GM23338 (cell line): ENCODE measurements at regions not wholly inside any gene's neighbourhood (a gene's known extent, or its start where the extent isn't known, plus 50 kb on each side); places are given as distances from the start of the nearest gene placed in this dataset.

Experiments used
- ATAC-seq: fragments of 200-7000 bp; cut with Tn5 transposase; 3 replicates; pipeline ENCODE4 v1.9.1; 2020
- DNase-seq: peaks from one replicate; pipeline ENCODE4 v3.0.0-alpha.2; 2015; ENCODE audit warnings: low spot score
- H2AFZ ChIP-seq: fragments of 200-600 bp; sonication (generic); 2 replicates; pipeline ENCODE4 v1.8.0; 2016; ENCODE audit warnings: antibody characterized with exemption, mild to moderate bottlenecking, moderate library complexity
- H3F3A ChIP-seq: fragments of 200-600 bp; sonication (generic); replicated peaks from 2 replicates; pipeline ENCODE4 v1.8.0; 2017; ENCODE audit warnings: antibody characterized with exemption, mixed run types, low read depth
- H3K27ac ChIP-seq: fragments of 200-600 bp; sonication (generic); 2 replicates; pipeline ENCODE4 v1.6.1; 2016; ENCODE audit warnings: low read depth
- H3K27me3 ChIP-seq: fragments of 200-600 bp; sonication (generic); 2 replicates; pipeline ENCODE4 v1.8.0; 2016; ENCODE audit warnings: mild to moderate bottlenecking, mixed run types, moderate library complexity; ENCODE audit not compliant: insufficient read depth
- H3K36me3 ChIP-seq: fragments of 200-600 bp; sonication (generic); 2 replicates; pipeline ENCODE4 v1.8.0; 2016; ENCODE audit warnings: mild to moderate bottlenecking; ENCODE audit not compliant: insufficient read depth
- H3K4me1 ChIP-seq: fragments of 200-600 bp; sonication (generic); 2 replicates; pipeline ENCODE4 v1.8.0; 2016; ENCODE audit warnings: mild to moderate bottlenecking, moderate library complexity; ENCODE audit not compliant: insufficient read depth
- H3K4me2 ChIP-seq: fragments of 200-600 bp; sonication (generic); 2 replicates; pipeline ENCODE4 v1.7.1; 2017; ENCODE audit warnings: mixed run types
- H3K4me3 ChIP-seq: fragments of 200-600 bp; sonication (generic); 2 replicates; pipeline ENCODE4 v1.6.1; 2016; ENCODE audit warnings: mixed run types
- H3K79me2 ChIP-seq: fragments of 200-600 bp; sonication (generic); replicated peaks from 2 replicates; pipeline ENCODE4 v1.8.0; 2017; ENCODE audit warnings: mild to moderate bottlenecking; ENCODE audit not compliant: insufficient read depth
- H3K9me2 ChIP-seq: fragments of 200-600 bp; sonication (generic); 2 replicates; pipeline ENCODE4 v1.8.0; 2017; ENCODE audit not compliant: insufficient read depth
- H4K20me1 ChIP-seq: fragments of 200-600 bp; sonication (generic); replicated peaks from 2 replicates; pipeline ENCODE4 v1.8.0; 2017; ENCODE audit warnings: mild to moderate bottlenecking; ENCODE audit not compliant: insufficient read depth
- H3K27ac Mint-ChIP-seq: 2 replicates; pipeline ENCODE4 v1.8.0; 2020; ENCODE audit warnings: inconsistent platforms, mild to moderate bottlenecking, moderate library complexity, mixed read lengths
- H3K27me3 Mint-ChIP-seq: 3 replicates; pipeline ENCODE4 v1.8.0; 2022; ENCODE audit warnings: low read depth, mild to moderate bottlenecking, moderate library complexity, mixed read lengths, inconsistent platforms; ENCODE audit not compliant: insufficient read depth, poor library complexity
- H3K36me3 Mint-ChIP-seq: 3 replicates; pipeline ENCODE4 v1.8.0; 2021; ENCODE audit warnings: low read depth, mild to moderate bottlenecking, inconsistent platforms, moderate library complexity, mixed read lengths
- H3K4me1 Mint-ChIP-seq: 3 replicates; pipeline ENCODE4 v1.8.0; 2020; ENCODE audit warnings: mild to moderate bottlenecking, inconsistent platforms, mixed read lengths
- H3K4me3 Mint-ChIP-seq: 3 replicates; pipeline ENCODE4 v1.8.0; 2021; ENCODE audit warnings: moderate library complexity, mild to moderate bottlenecking, inconsistent platforms, mixed read lengths
- H3K9me3 Mint-ChIP-seq: 3 replicates; pipeline ENCODE4 v1.8.0; 2020; ENCODE audit warnings: moderate library complexity, mild to moderate bottlenecking, inconsistent platforms, mixed read lengths
- CREB1 ChIP-seq: fragments of 250-450 bp; sonication (Bioruptor Pico); IDR thresholded peaks from 2 replicates; pipeline ENCODE4 v1.5.0; 2020; ENCODE audit warnings: low read depth, mild to moderate bottlenecking, moderate library complexity
- EZH2 ChIP-seq: fragments of 200-600 bp; sonication (generic); IDR thresholded peaks from one replicate; pipeline ENCODE4 v1.8.0; 2017; ENCODE audit warnings: antibody characterized with exemption, mild to moderate bottlenecking, low read depth; ENCODE audit not compliant: unreplicated experiment
- EZH2phosphoT487 ChIP-seq: fragments of 200-600 bp; sonication (generic); IDR thresholded peaks from one replicate; pipeline ENCODE4 v1.8.1; 2018; ENCODE audit warnings: antibody characterized with exemption; ENCODE audit not compliant: unreplicated experiment
- NANOG ChIP-seq: IDR thresholded peaks from 2 replicates; pipeline ENCODE4 v1.6.1; 2016; ENCODE audit warnings: antibody characterized with exemption, borderline replicate concordance
- POLR2AphosphoS5 ChIP-seq: IDR thresholded peaks from 2 replicates; pipeline ENCODE4 v1.6.1; 2016; ENCODE audit warnings: antibody characterized with exemption, low read depth
- STAT1 ChIP-seq: IDR thresholded peaks from one replicate; pipeline ENCODE4 v1.6.1; 2016; ENCODE audit warnings: antibody characterized with exemption; ENCODE audit not compliant: unreplicated experiment
- ZNF114 ChIP-seq: fragments of 250-450 bp; sonication (Bioruptor Pico); IDR thresholded peaks from 2 replicates; pipeline ENCODE4 v1.5.0; 2020; ENCODE audit warnings: mild to moderate bottlenecking, moderate library complexity
- ZNF331 ChIP-seq: fragments of 250-450 bp; sonication (Bioruptor Pico); IDR thresholded peaks from 2 replicates; pipeline ENCODE4 v1.5.0; 2020; ENCODE audit warnings: low read depth, mild to moderate bottlenecking, moderate library complexity
- TF ChIP-seq, protein P1 (sequence below): IDR thresholded peaks from one replicate; pipeline ENCODE4 v1.6.1; 2018; ENCODE audit warnings: antibody characterized with exemption; ENCODE audit not compliant: unreplicated experiment
- TF ChIP-seq, protein P2 (sequence below): IDR thresholded peaks from 2 replicates; pipeline ENCODE4 v1.6.1; 2016; ENCODE audit warnings: antibody characterized with exemption
- TF ChIP-seq, protein P3 (sequence below), 2 experiments: fragments of 200-600 bp in 1 of 2; sonication (generic) in 1 of 2; conservative IDR thresholded peaks; 2 replicates each; pipeline versions ENCODE4 v1.5.1 to v1.6.1; 2016 to 2017; ENCODE audit warnings: antibody characterized with exemption in 2 of 2, low read depth in 2 of 2, mild to moderate bottlenecking in 2 of 2, moderate library complexity in 1 of 2

DNA sequence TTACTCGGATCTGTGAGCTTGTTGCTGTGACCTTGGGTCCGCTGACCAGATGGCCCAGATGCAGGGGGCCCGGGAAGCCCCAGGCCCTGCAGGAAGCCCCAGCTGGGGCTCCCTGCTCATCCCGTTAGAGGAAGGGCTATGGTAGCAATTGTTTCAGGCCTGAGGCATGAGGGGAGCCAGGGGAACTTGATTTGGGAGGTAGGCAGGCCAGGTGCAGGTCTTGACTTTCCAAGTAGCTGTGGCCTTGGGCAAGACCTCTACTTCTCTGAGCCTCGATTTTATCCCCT, 55.0 kb upstream of the CXCL12 start:
- no peaks in the 10 kb centered on the region for H3K36me3 ChIP-seq
- Mint-ChIP-seq H3K36me3 (peaks cover 7% of the 10 kb centered on the region; the same call in 2 of the 3 replicates), H3K4me1 (no peaks in the 10 kb centered on the region; the same call in 2 of the 3 replicates), H3K27me3 (peaks cover 5% of the 10 kb centered on the region), H3K4me3 (no peak overlapping the region), H3K27ac (no peak overlapping the region), H3K9me3 (peaks cover 33% of the 10 kb centered on the region)
- H3K4me3 ChIP-seq = no peak overlapping the region
- H3K4me1 ChIP-seq = no peaks in the 10 kb centered on the region
- no peaks in the 10 kb centered on the region for H4K20me1 ChIP-seq
- no peak for ATAC-seq
- no peak overlapping the region for H3K4me2 ChIP-seq
- TF ChIP-seq CREB1 (no peak), EZH2phosphoT487 (no peak), STAT1 (no peak), ZNF331 (CRISPR knock-in tag) (no peak)
- H3K27ac ChIP-seq = no peak overlapping the region
- no peaks in the 10 kb centered on the region for H3K79me2 ChIP-seq
- no peak for DNase-seq
- no peaks in the 10 kb centered on the region for H3K9me2 ChIP-seq
- H3F3A ChIP-seq = no peaks in the 10 kb centered on the region
- H2AFZ ChIP-seq = no peak overlapping the region
- H3K27me3 ChIP-seq = no peaks in the 10 kb centered on the region

DNA sequence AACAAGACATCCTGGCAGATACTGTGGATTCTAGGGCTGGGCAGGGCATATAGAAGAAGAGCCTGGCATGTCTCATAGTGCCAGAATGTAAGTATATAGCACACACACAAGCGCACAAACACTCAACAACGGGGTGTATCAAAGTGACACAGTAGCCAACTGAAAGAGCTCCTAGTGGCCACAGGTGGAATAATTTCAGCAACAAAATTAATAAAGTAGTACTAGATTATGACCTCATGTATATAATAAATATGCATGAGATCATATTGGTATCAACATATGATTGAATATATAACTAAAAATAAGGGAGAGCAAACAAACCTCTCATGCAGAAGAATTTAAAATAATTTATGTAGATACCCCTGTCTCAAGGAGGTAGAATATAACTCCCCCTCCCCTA, 72.4 kb upstream of the CXCL12 start:
- no peak overlapping the region for H3K27ac Mint-ChIP-seq
- H3K9me3 Mint-ChIP-seq = peaks cover 11% of the 10 kb centered on the region; the same call in 2 of the 3 replicates
- H3F3A ChIP-seq = no peaks in the 10 kb centered on the region

DNA sequence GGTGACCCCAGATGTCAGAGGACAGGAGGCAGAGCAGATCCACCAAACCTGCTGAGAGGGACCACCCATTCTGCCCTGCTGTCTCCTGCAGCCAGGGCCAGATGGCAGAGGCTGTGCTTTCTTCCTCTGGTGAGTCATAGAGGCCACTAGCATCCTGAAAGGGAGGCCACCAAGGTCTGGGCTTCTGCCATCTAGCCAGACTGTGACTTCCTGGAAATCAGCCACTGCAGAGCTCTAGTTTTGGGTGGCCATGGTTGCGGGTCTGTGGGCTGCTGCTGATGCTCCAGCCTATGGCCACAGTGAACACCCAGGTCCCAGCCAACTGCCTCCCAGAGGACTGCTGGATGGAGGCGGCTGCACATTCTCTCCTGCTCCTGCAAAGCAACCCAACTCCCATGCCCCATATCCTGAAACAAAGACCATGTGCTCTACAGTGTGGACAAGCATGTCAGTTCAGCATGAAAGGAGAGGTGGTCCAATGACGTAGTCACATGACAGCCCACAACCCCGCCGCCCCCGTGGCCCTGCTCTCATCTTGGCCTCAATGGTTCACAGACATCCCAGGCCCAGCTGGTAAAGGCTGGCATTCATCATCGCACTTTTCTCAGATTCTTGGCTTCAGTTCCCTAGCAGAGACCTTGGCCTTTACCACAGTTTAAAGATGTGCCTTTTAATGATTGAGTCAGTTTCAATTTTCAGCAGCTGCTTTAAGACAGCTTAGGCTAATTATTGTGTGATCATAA, 73.9 kb upstream of the CXCL12 start:
- Histone ChIP-seq H3K4me2 (no peak overlapping the region), H3K4me3 (no peak overlapping the region), H2AFZ (no peak overlapping the region), H3K4me1 (no peaks in the 10 kb centered on the region), H3K27me3 (no peaks in the 10 kb centered on the region), H4K20me1 (no peaks in the 10 kb centered on the region), H3F3A (no peaks in the 10 kb centered on the region), H3K79me2 (no peaks in the 10 kb centered on the region), H3K27ac (no peak overlapping the region), H3K36me3 (no peaks in the 10 kb centered on the region), H3K9me2 (peaks cover 13% of the 10 kb centered on the region; the same call in 1 of the 2 replicates)
- Mint-ChIP-seq H3K27ac (no peak overlapping the region), H3K36me3 (peaks cover 6% of the 10 kb centered on the region; the same call in 1 of the 3 replicates), H3K9me3 (peaks cover 8% of the 10 kb centered on the region; the same call in 2 of the 3 replicates), H3K4me3 (no peak overlapping the region), H3K27me3 (peaks cover 3% of the 10 kb centered on the region), H3K4me1 (peaks cover 2% of the 10 kb centered on the region; the same call in 1 of the 3 replicates)
- ATAC-seq = no peak
- no peak for DNase-seq
- TF ChIP-seq STAT1 (no peak), CREB1 (no peak), EZH2phosphoT487 (no peak), POLR2AphosphoS5 (no peak), ZNF331 (CRISPR knock-in tag) (no peak), ZNF114 (CRISPR knock-in tag) (no peak), NANOG (no peak), EZH2 (no peak)
- TF ChIP-seq, protein P1, sequence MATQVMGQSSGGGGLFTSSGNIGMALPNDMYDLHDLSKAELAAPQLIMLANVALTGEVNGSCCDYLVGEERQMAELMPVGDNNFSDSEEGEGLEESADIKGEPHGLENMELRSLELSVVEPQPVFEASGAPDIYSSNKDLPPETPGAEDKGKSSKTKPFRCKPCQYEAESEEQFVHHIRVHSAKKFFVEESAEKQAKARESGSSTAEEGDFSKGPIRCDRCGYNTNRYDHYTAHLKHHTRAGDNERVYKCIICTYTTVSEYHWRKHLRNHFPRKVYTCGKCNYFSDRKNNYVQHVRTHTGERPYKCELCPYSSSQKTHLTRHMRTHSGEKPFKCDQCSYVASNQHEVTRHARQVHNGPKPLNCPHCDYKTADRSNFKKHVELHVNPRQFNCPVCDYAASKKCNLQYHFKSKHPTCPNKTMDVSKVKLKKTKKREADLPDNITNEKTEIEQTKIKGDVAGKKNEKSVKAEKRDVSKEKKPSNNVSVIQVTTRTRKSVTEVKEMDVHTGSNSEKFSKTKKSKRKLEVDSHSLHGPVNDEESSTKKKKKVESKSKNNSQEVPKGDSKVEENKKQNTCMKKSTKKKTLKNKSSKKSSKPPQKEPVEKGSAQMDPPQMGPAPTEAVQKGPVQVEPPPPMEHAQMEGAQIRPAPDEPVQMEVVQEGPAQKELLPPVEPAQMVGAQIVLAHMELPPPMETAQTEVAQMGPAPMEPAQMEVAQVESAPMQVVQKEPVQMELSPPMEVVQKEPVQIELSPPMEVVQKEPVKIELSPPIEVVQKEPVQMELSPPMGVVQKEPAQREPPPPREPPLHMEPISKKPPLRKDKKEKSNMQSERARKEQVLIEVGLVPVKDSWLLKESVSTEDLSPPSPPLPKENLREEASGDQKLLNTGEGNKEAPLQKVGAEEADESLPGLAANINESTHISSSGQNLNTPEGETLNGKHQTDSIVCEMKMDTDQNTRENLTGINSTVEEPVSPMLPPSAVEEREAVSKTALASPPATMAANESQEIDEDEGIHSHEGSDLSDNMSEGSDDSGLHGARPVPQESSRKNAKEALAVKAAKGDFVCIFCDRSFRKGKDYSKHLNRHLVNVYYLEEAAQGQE = no peak
- TF ChIP-seq, protein P2, sequence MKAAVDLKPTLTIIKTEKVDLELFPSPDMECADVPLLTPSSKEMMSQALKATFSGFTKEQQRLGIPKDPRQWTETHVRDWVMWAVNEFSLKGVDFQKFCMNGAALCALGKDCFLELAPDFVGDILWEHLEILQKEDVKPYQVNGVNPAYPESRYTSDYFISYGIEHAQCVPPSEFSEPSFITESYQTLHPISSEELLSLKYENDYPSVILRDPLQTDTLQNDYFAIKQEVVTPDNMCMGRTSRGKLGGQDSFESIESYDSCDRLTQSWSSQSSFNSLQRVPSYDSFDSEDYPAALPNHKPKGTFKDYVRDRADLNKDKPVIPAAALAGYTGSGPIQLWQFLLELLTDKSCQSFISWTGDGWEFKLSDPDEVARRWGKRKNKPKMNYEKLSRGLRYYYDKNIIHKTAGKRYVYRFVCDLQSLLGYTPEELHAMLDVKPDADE = no peak

More for the DNA sequence above, 72.4 kb upstream of the CXCL12 start:
- Histone ChIP-seq H3K4me1 (no peaks in the 10 kb centered on the region), H3K27ac (no peak overlapping the region), H3K4me3 (no peak overlapping the region), H3K27me3 (no peaks in the 10 kb centered on the region), H2AFZ (no peak overlapping the region), H3K79me2 (no peaks in the 10 kb centered on the region), H3K9me2 (peaks cover 13% of the 10 kb centered on the region; the same call in 1 of the 2 replicates), H4K20me1 (no peaks in the 10 kb centered on the region), H3K4me2 (no peak overlapping the region), H3K36me3 (no peaks in the 10 kb centered on the region)
- no peaks in the 10 kb centered on the region for H3K4me1 Mint-ChIP-seq
- peaks cover 3% of the 10 kb centered on the region for H3K27me3 Mint-ChIP-seq
- ATAC-seq (no peak), DNase-seq (no peak)
- peaks cover 6% of the 10 kb centered on the region; the same call in 1 of the 3 replicates for H3K36me3 Mint-ChIP-seq
- H3K4me3 Mint-ChIP-seq = no peak overlapping the region
- TF ChIP-seq NANOG = no peak
- TF ChIP-seq, protein P3, sequence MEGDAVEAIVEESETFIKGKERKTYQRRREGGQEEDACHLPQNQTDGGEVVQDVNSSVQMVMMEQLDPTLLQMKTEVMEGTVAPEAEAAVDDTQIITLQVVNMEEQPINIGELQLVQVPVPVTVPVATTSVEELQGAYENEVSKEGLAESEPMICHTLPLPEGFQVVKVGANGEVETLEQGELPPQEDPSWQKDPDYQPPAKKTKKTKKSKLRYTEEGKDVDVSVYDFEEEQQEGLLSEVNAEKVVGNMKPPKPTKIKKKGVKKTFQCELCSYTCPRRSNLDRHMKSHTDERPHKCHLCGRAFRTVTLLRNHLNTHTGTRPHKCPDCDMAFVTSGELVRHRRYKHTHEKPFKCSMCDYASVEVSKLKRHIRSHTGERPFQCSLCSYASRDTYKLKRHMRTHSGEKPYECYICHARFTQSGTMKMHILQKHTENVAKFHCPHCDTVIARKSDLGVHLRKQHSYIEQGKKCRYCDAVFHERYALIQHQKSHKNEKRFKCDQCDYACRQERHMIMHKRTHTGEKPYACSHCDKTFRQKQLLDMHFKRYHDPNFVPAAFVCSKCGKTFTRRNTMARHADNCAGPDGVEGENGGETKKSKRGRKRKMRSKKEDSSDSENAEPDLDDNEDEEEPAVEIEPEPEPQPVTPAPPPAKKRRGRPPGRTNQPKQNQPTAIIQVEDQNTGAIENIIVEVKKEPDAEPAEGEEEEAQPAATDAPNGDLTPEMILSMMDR (conservative IDR thresholded peaks at IDR 0.05; ENCODE audit: low read depth in 2 of 2) = peak; percentile 8 to 44; a peak in 2 of 4 replicates
